Panc1 (cell line): ENCODE measurements at regions not wholly inside any gene's neighbourhood (a gene's known extent, or its start where the extent isn't known, plus 50 kb on each side); places are given as distances from the start of the nearest gene placed in this dataset.

Experiments used
- POLR2AphosphoS5 ChIP-seq: IDR thresholded peaks from 2 replicates; pipeline ENCODE4 v1.6.1; 2012; ENCODE audit warnings: mild to moderate bottlenecking, low read depth, low read length, moderate library complexity
- REST ChIP-seq, 2 experiments: IDR thresholded peaks; 2 replicates each; pipeline ENCODE4 v1.6.1; 2011 to 2012; ENCODE audit warnings: low read depth in 2 of 2, control low read depth in 1 of 2, low read length in 1 of 2, mild to moderate bottlenecking in 1 of 2, moderate library complexity in 1 of 2; ENCODE audit not compliant: insufficient read depth in 1 of 2
- TCF7L2 ChIP-seq: IDR thresholded peaks from 2 replicates; pipeline ENCODE4 v1.6.1; 2011; ENCODE audit warnings: mild to moderate bottlenecking, low read depth, low read length, inconsistent platforms
- TF ChIP-seq, protein P1 (sequence below): fragments of 450-650 bp; IDR thresholded peaks from 2 replicates; pipeline ENCODE4 v1.5.1; 2017; ENCODE audit warnings: mild to moderate bottlenecking

- TF ChIP-seq, protein P1, sequence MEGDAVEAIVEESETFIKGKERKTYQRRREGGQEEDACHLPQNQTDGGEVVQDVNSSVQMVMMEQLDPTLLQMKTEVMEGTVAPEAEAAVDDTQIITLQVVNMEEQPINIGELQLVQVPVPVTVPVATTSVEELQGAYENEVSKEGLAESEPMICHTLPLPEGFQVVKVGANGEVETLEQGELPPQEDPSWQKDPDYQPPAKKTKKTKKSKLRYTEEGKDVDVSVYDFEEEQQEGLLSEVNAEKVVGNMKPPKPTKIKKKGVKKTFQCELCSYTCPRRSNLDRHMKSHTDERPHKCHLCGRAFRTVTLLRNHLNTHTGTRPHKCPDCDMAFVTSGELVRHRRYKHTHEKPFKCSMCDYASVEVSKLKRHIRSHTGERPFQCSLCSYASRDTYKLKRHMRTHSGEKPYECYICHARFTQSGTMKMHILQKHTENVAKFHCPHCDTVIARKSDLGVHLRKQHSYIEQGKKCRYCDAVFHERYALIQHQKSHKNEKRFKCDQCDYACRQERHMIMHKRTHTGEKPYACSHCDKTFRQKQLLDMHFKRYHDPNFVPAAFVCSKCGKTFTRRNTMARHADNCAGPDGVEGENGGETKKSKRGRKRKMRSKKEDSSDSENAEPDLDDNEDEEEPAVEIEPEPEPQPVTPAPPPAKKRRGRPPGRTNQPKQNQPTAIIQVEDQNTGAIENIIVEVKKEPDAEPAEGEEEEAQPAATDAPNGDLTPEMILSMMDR, result no peak
- TF ChIP-seq POLR2AphosphoS5 (no peak), REST (IDR thresholded peaks at IDR 0.05; ENCODE audit: insufficient read depth in 1 of 2, low read depth in 2 of 2, low read length in 1 of 2) (no peak), TCF7L2 (no peak)
Measured at GRCh38 chr10:2111965-2112364, 374.6 kb upstream of the ADARB2 start.
